Fibroblast of lung (primary cell): ENCODE measurements at regions not wholly inside any gene's neighbourhood (a gene's known extent, or its start where the extent isn't known, plus 50 kb on each side); places are given as distances from the start of the nearest gene placed in this dataset.

Experiments used
- DNase-seq, 2 donors: peaks; one replicate each; pipeline versions ENCODE4 v3.0.0 to v3.0.0-alpha.2; 2010; ENCODE audit warnings: low read depth in 2 of 2
- H2AFZ ChIP-seq: 2 replicates; pipeline ENCODE4 v1.5.1; 2012; ENCODE audit warnings: low read length, control low read depth, inconsistent platforms
- H3K27ac ChIP-seq: 2 replicates; pipeline ENCODE4 v1.5.1; 2011; ENCODE audit warnings: low read length, control low read depth; ENCODE audit not compliant: insufficient read depth
- H3K27me3 ChIP-seq: 2 replicates; pipeline ENCODE4 v1.5.1; 2011; ENCODE audit warnings: mild to moderate bottlenecking, low read length; ENCODE audit not compliant: control insufficient read depth, insufficient read depth
- H3K36me3 ChIP-seq: 2 replicates; pipeline ENCODE4 v1.5.1; 2011; ENCODE audit warnings: low read length; ENCODE audit not compliant: control insufficient read depth, insufficient read depth
- H3K4me1 ChIP-seq: 2 replicates; pipeline ENCODE4 v1.5.1; 2011; ENCODE audit warnings: low read length; ENCODE audit not compliant: control insufficient read depth, insufficient read depth; ENCODE audit errors: extremely low read depth
- H3K4me2 ChIP-seq: 2 replicates; pipeline ENCODE4 v1.5.1; 2011; ENCODE audit warnings: low read length, control low read depth; ENCODE audit not compliant: insufficient read depth; ENCODE audit errors: extremely low read depth
- H3K4me3 ChIP-seq, 4 experiments: fragments of 200-600 bp in 1 of 4; sonication (generic) in 1 of 4; replicated peaks in 1 of 4; 2 replicates each; pipeline ENCODE4 v1.5.1; 2011 to 2016; ENCODE audit warnings: low read length in 4 of 4, low read depth in 3 of 4, mild to moderate bottlenecking in 3 of 4, control low read depth in 2 of 4, inconsistent platforms in 1 of 4, mixed read lengths in 1 of 4; ENCODE audit not compliant: insufficient read depth in 1 of 4; ENCODE audit errors: control extremely low read depth in 1 of 4
- H3K79me2 ChIP-seq: 2 replicates; pipeline ENCODE4 v1.5.1; 2012; ENCODE audit warnings: mild to moderate bottlenecking, low read length, inconsistent platforms; ENCODE audit not compliant: control insufficient read depth, insufficient read depth
- H3K9ac ChIP-seq: 2 replicates; pipeline ENCODE4 v1.5.1; 2011; ENCODE audit warnings: mild to moderate bottlenecking, low read length, control low read depth; ENCODE audit not compliant: insufficient read depth
- H3K9me3 ChIP-seq: 2 replicates; pipeline ENCODE4 v1.5.1; 2012; ENCODE audit warnings: low read depth, low read length; ENCODE audit not compliant: control insufficient read depth, insufficient read depth
- H4K20me1 ChIP-seq: 2 replicates; pipeline ENCODE4 v1.5.1; 2011; ENCODE audit warnings: low read length; ENCODE audit not compliant: control insufficient read depth, insufficient read depth; ENCODE audit errors: extremely low read depth
- EZH2 ChIP-seq: IDR thresholded peaks from 2 replicates; pipeline ENCODE4 v1.5.1; 2012; ENCODE audit warnings: low read length, control low read depth, mild to moderate bottlenecking; ENCODE audit errors: missing control alignments
- TF ChIP-seq, protein P1 (sequence below), 2 donors: IDR thresholded peaks in 1 of 2; conservative IDR thresholded peaks in 1 of 2; 1 replicate in 1 of 2; 2 replicates in 1 of 2; pipeline ENCODE4 v1.5.1; 2011 to 2012; ENCODE audit warnings: low read length in 2 of 2, control low read depth in 1 of 2, inconsistent platforms in 1 of 2, low read depth in 1 of 2, mild to moderate bottlenecking in 1 of 2

DNA sequence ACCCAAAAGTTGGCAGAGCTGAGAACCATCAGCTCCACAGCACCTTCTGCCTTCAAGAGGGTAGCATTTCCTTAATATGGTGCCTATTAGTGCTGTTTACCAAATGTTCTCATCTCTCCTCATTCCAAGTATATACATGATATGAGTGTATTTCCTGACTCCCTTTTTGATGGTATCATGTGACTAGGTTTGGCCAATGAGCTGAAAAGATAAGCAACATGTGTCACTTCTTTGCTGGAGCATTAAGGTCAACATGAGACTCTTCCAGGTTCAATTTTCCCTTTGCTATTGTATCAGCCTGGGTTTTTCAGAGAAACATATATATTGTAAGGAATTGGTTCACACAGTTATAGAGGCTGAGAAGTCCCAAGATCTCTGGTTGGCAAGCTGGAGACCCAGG, 310.9 kb downstream of the HRH4 start:
- Histone ChIP-seq H3K9ac (no peak overlapping the region), H3K4me3 (no peak overlapping the region), H3K4me1 (no peaks in the 10 kb centered on the region), H3K9me3 (no peaks in the 10 kb centered on the region), H3K27me3 (no peaks in the 10 kb centered on the region), H4K20me1 (no peaks in the 10 kb centered on the region), H3K4me2 (no peak overlapping the region), H3K36me3 (no peaks in the 10 kb centered on the region), H3K79me2 (no peaks in the 10 kb centered on the region), H2AFZ (no peak overlapping the region), H3K27ac (no peak overlapping the region)
- DNase-seq, result no peak
- TF ChIP-seq EZH2, result no peak
- TF ChIP-seq, protein P1, sequence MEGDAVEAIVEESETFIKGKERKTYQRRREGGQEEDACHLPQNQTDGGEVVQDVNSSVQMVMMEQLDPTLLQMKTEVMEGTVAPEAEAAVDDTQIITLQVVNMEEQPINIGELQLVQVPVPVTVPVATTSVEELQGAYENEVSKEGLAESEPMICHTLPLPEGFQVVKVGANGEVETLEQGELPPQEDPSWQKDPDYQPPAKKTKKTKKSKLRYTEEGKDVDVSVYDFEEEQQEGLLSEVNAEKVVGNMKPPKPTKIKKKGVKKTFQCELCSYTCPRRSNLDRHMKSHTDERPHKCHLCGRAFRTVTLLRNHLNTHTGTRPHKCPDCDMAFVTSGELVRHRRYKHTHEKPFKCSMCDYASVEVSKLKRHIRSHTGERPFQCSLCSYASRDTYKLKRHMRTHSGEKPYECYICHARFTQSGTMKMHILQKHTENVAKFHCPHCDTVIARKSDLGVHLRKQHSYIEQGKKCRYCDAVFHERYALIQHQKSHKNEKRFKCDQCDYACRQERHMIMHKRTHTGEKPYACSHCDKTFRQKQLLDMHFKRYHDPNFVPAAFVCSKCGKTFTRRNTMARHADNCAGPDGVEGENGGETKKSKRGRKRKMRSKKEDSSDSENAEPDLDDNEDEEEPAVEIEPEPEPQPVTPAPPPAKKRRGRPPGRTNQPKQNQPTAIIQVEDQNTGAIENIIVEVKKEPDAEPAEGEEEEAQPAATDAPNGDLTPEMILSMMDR (conservative IDR thresholded peaks at IDR 0.05 in 1 of 2, IDR thresholded peaks at IDR 0.05 in 1 of 2; ENCODE audit: low read depth in 1 of 2, low read length in 2 of 2), result no peak

DNA sequence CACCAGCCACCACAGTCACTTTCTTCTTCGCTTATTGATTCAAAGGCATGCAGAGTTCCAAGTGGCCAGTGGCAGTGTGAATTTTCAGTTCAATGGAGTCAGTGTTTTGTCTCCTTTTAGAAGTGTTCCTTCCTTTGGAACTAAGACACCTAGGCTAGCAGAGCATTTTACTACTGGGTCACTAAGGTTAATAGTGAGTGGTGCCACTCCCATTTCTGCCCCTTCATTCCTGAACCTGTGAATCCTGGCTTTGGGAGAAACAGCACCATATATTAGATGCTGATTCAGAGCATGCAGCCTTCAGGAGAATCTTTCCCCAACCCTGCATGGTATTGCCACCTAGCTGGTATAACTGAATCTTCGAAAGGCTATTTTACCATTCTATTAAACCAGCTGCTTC, 312.7 kb downstream of the HRH4 start:
- Histone ChIP-seq H3K9me3 (no peaks in the 10 kb centered on the region), H3K9ac (no peak overlapping the region), H3K4me3 (no peak overlapping the region), H3K4me2 (no peak overlapping the region), H3K36me3 (no peaks in the 10 kb centered on the region), H2AFZ (no peak overlapping the region), H3K79me2 (no peaks in the 10 kb centered on the region), H3K27me3 (no peaks in the 10 kb centered on the region), H3K27ac (no peak overlapping the region), H4K20me1 (no peaks in the 10 kb centered on the region), H3K4me1 (no peaks in the 10 kb centered on the region)
- TF ChIP-seq, protein P1 (conservative IDR thresholded peaks at IDR 0.05 in 1 of 2, IDR thresholded peaks at IDR 0.05 in 1 of 2; ENCODE audit: low read depth in 1 of 2, low read length in 2 of 2), result no peak
- TF ChIP-seq EZH2, result no peak
- no peak for DNase-seq

DNA sequence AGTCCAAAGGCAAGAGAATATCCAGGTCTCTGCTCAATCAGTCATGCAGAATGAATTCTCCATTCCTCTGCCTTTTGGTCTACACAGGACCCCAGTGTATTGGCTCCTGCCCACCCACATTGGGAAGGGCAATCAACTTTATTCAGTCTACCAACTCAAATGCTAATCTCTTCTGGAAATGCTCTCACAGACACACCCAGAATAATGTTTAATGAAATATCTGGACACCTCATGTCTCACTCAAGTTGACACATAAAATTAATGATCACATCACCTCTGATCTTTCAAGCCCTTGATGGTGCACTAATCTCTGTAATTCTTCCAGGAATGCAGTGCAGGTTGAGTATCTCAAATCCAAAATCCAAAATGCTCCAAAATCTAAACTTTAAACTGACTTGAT, 315.6 kb downstream of the HRH4 start:
- H3K79me2 ChIP-seq, result no peaks in the 10 kb centered on the region

More for the DNA sequence above, 315.6 kb downstream of the HRH4 start:
- H3K4me3 ChIP-seq, result no peak overlapping the region
- no peak for DNase-seq
- H4K20me1 ChIP-seq, result no peaks in the 10 kb centered on the region
- TF ChIP-seq EZH2, result no peak
- TF ChIP-seq, protein P1 (conservative IDR thresholded peaks at IDR 0.05 in 1 of 2, IDR thresholded peaks at IDR 0.05 in 1 of 2; ENCODE audit: low read depth in 1 of 2, low read length in 2 of 2), result no peak
- H3K27me3 ChIP-seq, result no peaks in the 10 kb centered on the region
- no peak overlapping the region for H3K4me2 ChIP-seq
- no peak overlapping the region for H3K9ac ChIP-seq
- no peak overlapping the region for H2AFZ ChIP-seq
- H3K27ac ChIP-seq, result no peak overlapping the region
- no peaks in the 10 kb centered on the region for H3K9me3 ChIP-seq
- no peaks in the 10 kb centered on the region for H3K36me3 ChIP-seq
- no peaks in the 10 kb centered on the region for H3K4me1 ChIP-seq
